Endothelial cell of umbilical vein (primary cell): ENCODE measurements at regions not wholly inside any gene's neighbourhood (a gene's known extent, or its start where the extent isn't known, plus 50 kb on each side); places are given as distances from the start of the nearest gene placed in this dataset.

ENCODE experiments used
- BruUV-seq: library from RNA; stranded (reverse); fragments of 400-500 nt; replicated peaks from 2 replicates; lab custom pipeline; 2021; lab: Mats Ljungman, UMichigan
- CTCF ChIA-PET: fragments of 300-600, 350-600 bp; sonication (Branson Sonifier 250); formaldehyde crosslinking; loops from one replicate; lab custom pipeline; 2021; ENCODE audit warnings: antibody characterized with exemption, inconsistent platforms; lab: Charles Lee
- POLR2A ChIA-PET: fragments of 300-600, 350-600 bp; sonication (Branson Sonifier 250); formaldehyde crosslinking; loops from one replicate; lab custom pipeline; 2021; ENCODE audit warnings: antibody characterized with exemption, inconsistent platforms; lab: Charles Lee
- DNase-seq: peaks from one replicate; pipeline ENCODE4 v3.0.0-alpha.2; 2011; ENCODE audit warnings: low read depth, low spot score
- FAIRE-seq: peaks from 2 replicates; lab custom pipeline; 2011; peaks lifted over from hg19 to GRCh38; lab: Jason Lieb, UNC
- H2AFZ ChIP-seq: 2 replicates; pipeline ENCODE4 v1.6.0; 2012; ENCODE audit warnings: low read depth, low read length, control low read depth, inconsistent platforms
- H3K27ac ChIP-seq: 2 replicates; pipeline ENCODE4 v1.5.1; 2011; ENCODE audit warnings: low read depth, mild to moderate bottlenecking, control low read depth, low read length, moderate library complexity; ENCODE audit not compliant: insufficient read depth
- H3K27me3 ChIP-seq, 2 experiments: 2 replicates each; pipeline versions ENCODE4 v1.6.0 to v1.6.1; 2011; ENCODE audit warnings: low read length in 2 of 2, mixed read lengths in 1 of 2; ENCODE audit not compliant: control insufficient read depth in 2 of 2, insufficient read depth in 2 of 2
- H3K36me3 ChIP-seq, 2 experiments: 2 replicates in 1 of 2; 3 replicates in 1 of 2; pipeline ENCODE4 v1.5.1; 2011; ENCODE audit warnings: low read length in 2 of 2, mild to moderate bottlenecking in 1 of 2, moderate library complexity in 1 of 2; ENCODE audit not compliant: control insufficient read depth in 2 of 2, insufficient read depth in 2 of 2; ENCODE audit errors: extremely low read depth in 1 of 2
- H3K4me1 ChIP-seq: 3 replicates; pipeline ENCODE4 v1.5.1; 2011; ENCODE audit warnings: mild to moderate bottlenecking, low read length; ENCODE audit not compliant: control insufficient read depth, insufficient read depth; ENCODE audit errors: extremely low read depth
- H3K4me2 ChIP-seq: 2 replicates; pipeline ENCODE4 v1.6.1; 2011; ENCODE audit warnings: low read length, control low read depth, mixed read lengths; ENCODE audit not compliant: insufficient read depth
- H3K4me3 ChIP-seq, 3 experiments: fragments of 200-600 bp in 1 of 3; sonication (generic), shearing (Covaris generic) in 1 of 3; replicated peaks in 1 of 3; 2 replicates each; pipeline ENCODE4 v1.5.1; 2011 to 2016; ENCODE audit warnings: control low read depth in 3 of 3, low read length in 3 of 3, mild to moderate bottlenecking in 2 of 3, inconsistent platforms in 1 of 3, low read depth in 1 of 3, moderate library complexity in 1 of 3; ENCODE audit not compliant: insufficient read depth in 1 of 3
- H3K79me2 ChIP-seq: 2 replicates; pipeline ENCODE4 v1.6.0; 2012; ENCODE audit warnings: low read length, inconsistent platforms; ENCODE audit not compliant: control insufficient read depth, insufficient read depth
- H3K9ac ChIP-seq: replicated peaks from 2 replicates; pipeline ENCODE3; 2011; ENCODE audit warnings: low read length, control low read depth; ENCODE audit not compliant: insufficient read depth; ENCODE audit errors: extremely low read depth
- H3K9me1 ChIP-seq: replicated peaks from 3 replicates; pipeline ENCODE4 v1.6.0; 2011; ENCODE audit warnings: mild to moderate bottlenecking, low read length; ENCODE audit not compliant: control insufficient read depth, insufficient read depth; ENCODE audit errors: extremely low read depth
- H3K9me3 ChIP-seq: replicated peaks from 2 replicates; pipeline ENCODE4 v1.5.1; 2012; ENCODE audit warnings: low read length, inconsistent platforms; ENCODE audit not compliant: control insufficient read depth, insufficient read depth
- H4K20me1 ChIP-seq: replicated peaks from 2 replicates; pipeline ENCODE3; 2011; ENCODE audit warnings: mild to moderate bottlenecking, low read length; ENCODE audit not compliant: control insufficient read depth, insufficient read depth; ENCODE audit errors: extremely low read depth
- EZH2 ChIP-seq: IDR thresholded peaks from 2 replicates; pipeline ENCODE4 v1.6.1; 2012; ENCODE audit warnings: borderline replicate concordance, low read depth, mild to moderate bottlenecking, moderate library complexity, low read length, inconsistent platforms; ENCODE audit not compliant: severe bottlenecking
- FOS ChIP-seq: IDR thresholded peaks from 2 replicates; pipeline ENCODE4 v1.6.1; 2011; ENCODE audit warnings: mild to moderate bottlenecking, low read length, moderate library complexity, borderline replicate concordance; ENCODE audit not compliant: insufficient read depth
- GATA2 ChIP-seq: IDR thresholded peaks from 2 replicates; pipeline ENCODE4 v1.7.0; 2011; ENCODE audit warnings: low read depth, mild to moderate bottlenecking, moderate library complexity, mixed read lengths, low read length; ENCODE audit not compliant: insufficient read length, insufficient read depth
- JUN ChIP-seq: IDR thresholded peaks from 2 replicates; pipeline ENCODE4 v1.6.1; 2011; ENCODE audit warnings: borderline replicate concordance, low read depth; ENCODE audit not compliant: insufficient read length, insufficient read depth
- MYC ChIP-seq: IDR thresholded peaks from one replicate; pipeline ENCODE4 v1.6.1; 2011; ENCODE audit warnings: mild to moderate bottlenecking, low read depth, low read length
- POLR2A ChIP-seq: IDR thresholded peaks from 2 replicates; pipeline ENCODE4 v1.6.1; 2012; ENCODE audit warnings: low read depth, mild to moderate bottlenecking, control low read depth, low read length
- POLR2AphosphoS5 ChIP-seq: IDR thresholded peaks from 2 replicates; pipeline ENCODE4 v1.6.1; 2012; ENCODE audit warnings: low read depth, mild to moderate bottlenecking, control low read depth, low read length, moderate library complexity; ENCODE audit not compliant: insufficient read depth
- dilution Hi-C: fragments of 300-500 bp; cut with MboI; formaldehyde crosslinking; loops from one replicate; pipeline ENCODE4 v1.15.0; 2019; ENCODE audit warnings: low sequenced_read_pairs; ENCODE audit not compliant: extremely low pct_ligation_motif_present
- intact Hi-C: fragments of 100-400 bp; cut with micrococcal nuclease; formaldehyde crosslinking; loops from one replicate; pipeline ENCODE4 v1.10.0; 2022
- TF ChIP-seq, protein P1 (sequence below), 2 donors: IDR thresholded peaks; 1 replicate in 1 of 2; 2 replicates in 1 of 2; pipeline ENCODE4 v1.5.1; 2011; ENCODE audit warnings: low read length in 2 of 2, mild to moderate bottlenecking in 2 of 2, moderate library complexity in 2 of 2, control low read depth in 1 of 2, inconsistent platforms in 1 of 2, low read depth in 1 of 2; ENCODE audit not compliant: insufficient read depth in 1 of 2; ENCODE audit errors: extremely low read depth in 1 of 2
- TF ChIP-seq, protein P2 (sequence below): IDR thresholded peaks from 2 replicates; pipeline ENCODE4 v1.6.1; 2011; ENCODE audit not compliant: insufficient read depth, insufficient read length

DNA sequence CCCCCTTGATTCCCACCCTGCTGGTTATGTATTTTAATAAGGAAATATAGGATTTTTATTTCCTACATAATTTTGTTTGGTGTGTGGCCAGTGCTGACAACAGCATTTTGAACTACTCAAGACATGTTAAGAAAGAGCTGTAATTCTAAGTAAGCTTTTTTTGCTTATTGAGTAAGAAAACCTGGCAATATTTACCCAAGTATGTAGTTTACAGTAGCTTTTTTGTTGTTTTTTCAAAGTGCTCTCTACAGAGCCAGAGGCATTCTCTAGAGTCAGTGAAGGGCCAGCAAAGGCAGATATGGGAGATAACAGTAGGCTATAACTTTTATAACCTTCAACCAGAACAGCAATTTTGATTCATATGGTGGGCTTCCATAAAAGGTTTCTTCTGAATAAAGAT lies 63.2 kb upstream of the TMEM168 start:
- ChIA-PET CTCF (interaction anchor here (0.9 to 1.9 kb wide), 3 partner anchors 12 to 23 kb away, joined by 3 to 10 read pairs (median 3); no protein-coding TSS in a partner anchor), POLR2A (no interaction called here)
- FAIRE-seq, result no peak
- no TSS peak for BruUV-seq
- DNase-seq, result no peak
- Histone ChIP-seq H4K20me1 (no peaks in the 10 kb centered on the region), H3K9me1 (no peaks in the 10 kb centered on the region), H3K4me1 (no peaks in the 10 kb centered on the region), H3K27ac (no peak overlapping the region), H3K27me3 (no peaks in the 10 kb centered on the region), H3K36me3 (no peaks in the 10 kb centered on the region), H3K4me2 (no peak overlapping the region), H2AFZ (no peak overlapping the region), H3K9me3 (no peaks in the 10 kb centered on the region), H3K79me2 (no peaks in the 10 kb centered on the region), H3K9ac (no peak overlapping the region), H3K4me3 (no peak overlapping the region)
- no peak for TF ChIP-seq POLR2A
- intact Hi-C loops, result no loop called here
- dilution Hi-C loops, result no loop called here

- dilution Hi-C loops, result no loop called here
- CTCF ChIA-PET, result no interaction called here
- TF ChIP-seq JUN (no peak), POLR2A (no peak), FOS (no peak), GATA2 (no peak), EZH2 (no peak), POLR2AphosphoS5 (no peak), MYC (no peak)
- TF ChIP-seq, protein P1, sequence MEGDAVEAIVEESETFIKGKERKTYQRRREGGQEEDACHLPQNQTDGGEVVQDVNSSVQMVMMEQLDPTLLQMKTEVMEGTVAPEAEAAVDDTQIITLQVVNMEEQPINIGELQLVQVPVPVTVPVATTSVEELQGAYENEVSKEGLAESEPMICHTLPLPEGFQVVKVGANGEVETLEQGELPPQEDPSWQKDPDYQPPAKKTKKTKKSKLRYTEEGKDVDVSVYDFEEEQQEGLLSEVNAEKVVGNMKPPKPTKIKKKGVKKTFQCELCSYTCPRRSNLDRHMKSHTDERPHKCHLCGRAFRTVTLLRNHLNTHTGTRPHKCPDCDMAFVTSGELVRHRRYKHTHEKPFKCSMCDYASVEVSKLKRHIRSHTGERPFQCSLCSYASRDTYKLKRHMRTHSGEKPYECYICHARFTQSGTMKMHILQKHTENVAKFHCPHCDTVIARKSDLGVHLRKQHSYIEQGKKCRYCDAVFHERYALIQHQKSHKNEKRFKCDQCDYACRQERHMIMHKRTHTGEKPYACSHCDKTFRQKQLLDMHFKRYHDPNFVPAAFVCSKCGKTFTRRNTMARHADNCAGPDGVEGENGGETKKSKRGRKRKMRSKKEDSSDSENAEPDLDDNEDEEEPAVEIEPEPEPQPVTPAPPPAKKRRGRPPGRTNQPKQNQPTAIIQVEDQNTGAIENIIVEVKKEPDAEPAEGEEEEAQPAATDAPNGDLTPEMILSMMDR (IDR thresholded peaks at IDR 0.05; ENCODE audit: extremely low read depth in 1 of 2, insufficient read depth in 1 of 2, low read depth in 1 of 2, low read length in 2 of 2), result no peak
- TF ChIP-seq, protein P2, sequence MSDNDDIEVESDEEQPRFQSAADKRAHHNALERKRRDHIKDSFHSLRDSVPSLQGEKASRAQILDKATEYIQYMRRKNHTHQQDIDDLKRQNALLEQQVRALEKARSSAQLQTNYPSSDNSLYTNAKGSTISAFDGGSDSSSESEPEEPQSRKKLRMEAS, result no peak
These were observed 53.0 kb upstream of the TMEM168 start for GRCh38 chr7:112843151-112843550.

More at GRCh38 chr7:112843151-112843550, 53.0 kb upstream of the TMEM168 start:
- Histone ChIP-seq H3K9me3 (no peaks in the 10 kb centered on the region), H3K79me2 (no peaks in the 10 kb centered on the region), H3K4me2 (no peak overlapping the region), H3K9me1 (no peaks in the 10 kb centered on the region), H3K4me1 (no peaks in the 10 kb centered on the region), H3K36me3 (no peaks in the 10 kb centered on the region), H3K4me3 (no peak overlapping the region), H3K9ac (no peak overlapping the region), H3K27me3 (no peaks in the 10 kb centered on the region), H3K27ac (no peak overlapping the region), H4K20me1 (no peaks in the 10 kb centered on the region), H2AFZ (no peak overlapping the region)
- no TSS peak for BruUV-seq
- DNase-seq (no peak), FAIRE-seq (no peak)
- intact Hi-C loops, result no loop called here
- POLR2A ChIA-PET, result no interaction called here
